RCC 7860 (cell line): ENCODE measurements at regions not wholly inside any gene's neighbourhood (a gene's known extent, or its start where the extent isn't known, plus 50 kb on each side); places are given as distances from the start of the nearest gene placed in this dataset.

Source experiments
- DNase-seq: peaks from one replicate; pipeline ENCODE4 v3.0.0-alpha.2; 2015; ENCODE audit warnings: low spot score
- FAIRE-seq: peaks from 2 replicates; lab custom pipeline; 2012; peaks lifted over from hg19 to GRCh38; lab: Jason Lieb, UNC

GRCh38 chr6:133170602-133171001 is 70.6 kb upstream of the EYA4 start:
- DNase-seq, result no peak
- no peak for FAIRE-seq

DNA sequence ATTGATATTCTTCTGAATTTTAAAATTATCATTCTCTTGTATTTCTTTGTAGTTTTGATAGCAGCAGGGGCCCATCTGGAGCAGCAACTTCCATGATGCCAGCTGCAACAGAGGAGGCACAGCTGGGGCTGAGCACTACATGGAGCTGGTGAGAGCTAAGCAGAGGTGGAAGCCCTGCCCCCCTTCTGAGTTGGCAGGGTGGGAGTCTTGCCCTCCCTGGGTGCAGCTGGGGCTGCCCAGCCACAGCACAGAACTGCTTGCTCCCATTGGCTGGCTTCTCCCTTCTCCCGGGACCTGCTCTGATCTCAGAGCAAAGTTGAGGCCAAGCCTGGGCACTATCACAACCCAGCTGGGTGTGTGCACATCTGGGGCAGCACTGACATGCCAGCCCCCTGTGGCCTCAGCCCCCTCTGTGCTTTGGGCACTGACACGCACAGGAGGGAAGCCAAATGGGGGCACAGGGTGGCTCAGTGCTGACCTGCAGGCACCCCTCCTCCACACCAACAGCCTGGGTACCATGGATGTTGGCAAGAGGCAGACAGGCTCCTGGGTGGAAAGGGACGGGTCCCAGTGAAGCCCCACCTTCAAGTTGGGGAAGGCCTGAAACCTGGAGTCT is 69.1 kb upstream of the EYA4 start:
- no peak for FAIRE-seq
- no peak for DNase-seq

DNA sequence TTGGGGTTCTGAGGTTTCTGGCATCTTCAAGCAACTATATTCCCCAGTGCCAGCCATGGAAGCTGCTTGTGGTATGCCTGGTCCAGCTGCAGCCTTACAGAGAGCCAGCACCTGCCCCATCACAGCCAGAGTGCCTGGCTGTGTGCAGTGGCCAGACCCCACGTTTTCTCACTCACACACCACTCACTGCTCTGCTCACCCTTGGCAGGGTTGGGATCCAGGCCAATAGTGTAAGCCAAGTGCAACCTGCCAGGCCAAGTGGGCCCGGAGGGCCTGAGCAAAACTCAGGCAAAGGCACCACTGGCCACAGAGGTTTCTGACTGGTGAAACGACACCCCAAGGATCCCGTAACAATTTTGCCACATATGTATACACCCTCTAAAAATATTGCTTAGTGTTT is 67.9 kb upstream of the EYA4 start:
- DNase-seq, result no peak
- FAIRE-seq, result no peak

DNA sequence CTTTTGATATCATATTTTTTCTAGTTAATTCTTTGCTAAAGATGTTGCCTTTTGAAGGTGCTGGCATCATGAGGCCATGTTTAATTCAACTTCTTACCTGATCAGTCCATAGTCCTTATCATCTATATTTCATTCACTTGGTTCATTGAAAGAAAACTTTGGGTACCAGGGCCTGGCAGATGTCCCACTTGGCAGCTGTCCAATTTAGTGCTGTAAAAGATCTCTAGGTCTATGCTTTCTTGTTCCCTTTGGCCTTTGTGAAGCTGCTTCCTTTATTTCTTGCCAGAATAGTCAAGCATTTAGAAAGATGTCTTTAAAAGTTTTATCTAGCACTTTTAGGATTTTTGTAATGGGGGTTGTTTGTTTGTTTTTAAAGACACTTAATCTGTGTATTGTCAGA is 61.7 kb upstream of the EYA4 start:
- no peak for DNase-seq
- FAIRE-seq, result no peak

DNA sequence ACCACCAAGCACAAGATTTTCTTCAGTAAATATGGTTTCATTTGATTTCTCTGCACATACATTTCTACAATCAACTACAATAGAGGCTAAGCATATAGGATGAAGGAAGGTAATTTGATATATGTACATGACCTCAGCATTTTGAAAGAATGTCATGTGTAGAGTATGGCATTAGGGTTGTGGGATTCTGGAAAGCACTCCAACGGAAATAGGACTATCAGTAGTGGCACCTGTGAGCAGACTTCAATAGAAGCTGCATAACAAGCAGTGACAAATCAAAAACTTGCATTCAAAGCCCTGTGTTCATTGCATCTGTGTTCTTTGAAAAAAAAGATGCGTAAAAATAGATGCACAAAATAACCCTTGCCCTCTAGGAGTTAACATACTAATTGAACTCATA is 57.5 kb upstream of the EYA4 start:
- no peak for FAIRE-seq
- DNase-seq, result no peak

- FAIRE-seq, result peak; percentile 60
- no peak for DNase-seq
Observed at GRCh38 chr6:133184798-133185372, 56.3 kb upstream of the EYA4 start.

- FAIRE-seq (no peak), DNase-seq (no peak)
Observed at GRCh38 chr6:133185731-133186130, 55.4 kb upstream of the EYA4 start.

GRCh38 chr6:133187114-133187513 is 54.0 kb upstream of the EYA4 start:
- FAIRE-seq, result no peak
- DNase-seq, result no peak

DNA sequence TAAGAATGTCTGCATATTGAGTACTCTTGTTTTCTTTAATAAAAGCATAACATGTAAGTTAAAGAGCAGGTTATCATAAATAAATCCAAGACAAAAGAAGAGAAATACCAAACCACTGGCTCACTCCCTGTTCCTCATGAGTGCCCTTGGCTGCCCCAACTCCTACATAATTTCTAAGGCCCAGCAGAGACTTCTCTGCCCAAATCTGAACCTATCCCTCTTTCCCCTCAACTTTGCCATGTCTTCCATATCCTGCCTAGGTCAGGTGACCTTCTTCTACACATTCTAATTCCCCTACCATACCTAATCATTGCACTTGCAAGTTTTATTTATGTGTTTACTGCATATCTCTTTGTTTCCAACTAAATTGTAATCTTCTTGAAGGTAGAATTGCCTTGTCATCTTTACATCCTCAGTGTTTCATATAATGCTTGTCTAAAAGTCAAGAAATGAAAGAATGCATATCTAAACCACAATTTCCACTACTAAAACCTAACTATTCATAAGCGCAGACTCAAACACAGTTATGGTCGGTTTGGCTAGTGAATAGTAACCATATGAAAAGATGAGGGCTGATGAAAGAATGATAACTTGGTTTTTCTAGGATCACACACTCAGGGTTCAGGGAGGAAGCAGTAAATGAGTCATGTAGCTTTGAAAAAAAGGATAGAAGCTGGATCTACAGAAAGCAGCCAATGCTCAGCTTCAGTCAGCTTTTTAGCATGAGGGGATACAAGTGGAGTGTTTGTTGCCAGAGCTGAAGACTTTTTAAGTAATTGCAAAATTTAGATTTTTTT is 53.3 kb upstream of the EYA4 start:
- FAIRE-seq, result peak; percentile 88
- DNase-seq, result peak; percentile 58

DNA sequence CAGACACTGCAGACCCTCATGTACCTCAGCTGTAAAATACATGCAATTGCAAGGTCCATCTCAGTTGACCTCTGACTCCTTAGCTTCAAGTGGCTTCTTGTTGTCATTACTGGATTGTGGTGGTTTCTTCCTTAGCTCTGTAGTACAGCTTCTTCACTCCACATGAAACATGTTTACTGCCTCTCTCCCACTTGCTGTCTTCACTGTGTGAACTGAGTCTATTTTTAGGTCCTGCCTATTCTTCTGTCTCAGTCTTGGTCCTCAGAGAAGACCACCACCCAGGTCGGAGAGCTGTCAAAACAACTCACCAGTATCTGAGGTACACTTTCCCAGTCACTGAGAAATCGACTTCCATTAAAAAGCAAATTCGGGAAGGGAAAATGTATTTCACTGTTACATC is 50.2 kb upstream of the EYA4 start:
- DNase-seq (no peak), FAIRE-seq (no peak)

DNA sequence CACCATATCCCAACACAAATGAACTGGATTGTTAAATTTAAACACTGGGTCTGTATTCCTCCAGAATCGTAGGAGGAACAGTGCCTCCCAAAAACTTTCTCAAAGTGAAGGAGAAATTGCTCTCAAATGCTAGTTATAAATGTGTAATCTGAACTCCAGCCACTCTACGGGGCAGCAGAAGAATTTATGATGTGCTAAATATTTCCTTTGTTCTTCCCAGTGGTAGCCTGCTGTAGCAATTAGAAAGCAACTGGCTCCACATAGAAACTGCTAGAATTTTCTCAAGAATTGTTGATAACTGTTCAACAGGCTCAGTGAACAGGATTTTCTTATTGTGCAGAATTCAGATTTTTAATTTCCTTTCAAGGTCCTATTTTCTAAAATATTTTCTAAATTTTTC is 49.8 kb upstream of the EYA4 start:
- FAIRE-seq, result no peak
- no peak for DNase-seq
